ENCODE measurements at regions not wholly inside any gene's neighbourhood (a gene's known extent, or its start where the extent isn't known, plus 50 kb on each side); places are given as distances from the start of the nearest gene placed in this dataset.

DNA sequence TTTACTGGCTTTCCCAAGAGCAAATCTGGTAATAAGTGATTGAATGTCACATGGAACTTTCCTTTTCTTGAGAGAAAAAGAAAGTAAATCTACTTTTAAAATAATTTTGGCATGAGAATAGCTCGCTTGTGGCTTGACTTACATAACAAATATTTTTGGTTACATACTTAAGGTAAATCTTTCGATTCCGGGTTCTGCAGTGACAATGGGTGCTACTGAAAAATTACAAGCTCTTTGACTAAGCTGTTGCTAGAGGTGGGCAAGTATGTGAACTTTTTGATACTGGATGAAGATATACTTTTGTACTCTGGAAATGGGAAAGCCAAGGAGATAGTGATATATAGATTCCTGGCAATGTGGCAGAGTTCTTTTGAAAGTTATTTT is 51.9 kb upstream of the OTOL1 start:
- Histone ChIP-seq H3K36me3 (ENCODE audit: low read depth, low read length) (no peaks in the 10 kb centered on the region), H3K4me1 (ENCODE audit: insufficient read depth, low read length) (peaks cover 22% of the 10 kb centered on the region), H3K9ac (ENCODE audit: low read length) (no peak overlapping the region), H2AFZ (ENCODE audit: low read length) (no peak overlapping the region), H3K9me2 (replicated peaks; ENCODE audit: low read length) (no peaks in the 10 kb centered on the region), H3K4me2 (ENCODE audit: low read length) (peak overlapping the region; percentile 32), H3K27me3 (ENCODE audit: low read length) (no peaks in the 10 kb centered on the region), H4K20me1 (ENCODE audit: low read length) (no peaks in the 10 kb centered on the region), H3K9me3 (ENCODE audit: low read length) (no peaks in the 10 kb centered on the region), H3K27ac (ENCODE audit: low read length) (peak overlapping the region; percentile 66), H3K79me2 (ENCODE audit: low read length) (no peaks in the 10 kb centered on the region), H3F3A (ENCODE audit: low read length, unreplicated experiment) (no peaks in the 10 kb centered on the region), H3K4me3 (ENCODE audit: low read length) (no peak overlapping the region; the same call in 1 of the 2 replicates)
- ATAC-seq (no peak), DNase-seq (peak; percentile 30)
- CTCF ChIA-PET = no interaction called here
- TF ChIP-seq EZH2 (IDR thresholded peaks at IDR 0.05; ENCODE audit: low read length, unreplicated experiment) (no peak), EZH2phosphoT487 (IDR thresholded peaks at IDR 0.05; ENCODE audit: borderline replicate concordance, low read length) (no peak)
- TF ChIP-seq, protein P1, sequence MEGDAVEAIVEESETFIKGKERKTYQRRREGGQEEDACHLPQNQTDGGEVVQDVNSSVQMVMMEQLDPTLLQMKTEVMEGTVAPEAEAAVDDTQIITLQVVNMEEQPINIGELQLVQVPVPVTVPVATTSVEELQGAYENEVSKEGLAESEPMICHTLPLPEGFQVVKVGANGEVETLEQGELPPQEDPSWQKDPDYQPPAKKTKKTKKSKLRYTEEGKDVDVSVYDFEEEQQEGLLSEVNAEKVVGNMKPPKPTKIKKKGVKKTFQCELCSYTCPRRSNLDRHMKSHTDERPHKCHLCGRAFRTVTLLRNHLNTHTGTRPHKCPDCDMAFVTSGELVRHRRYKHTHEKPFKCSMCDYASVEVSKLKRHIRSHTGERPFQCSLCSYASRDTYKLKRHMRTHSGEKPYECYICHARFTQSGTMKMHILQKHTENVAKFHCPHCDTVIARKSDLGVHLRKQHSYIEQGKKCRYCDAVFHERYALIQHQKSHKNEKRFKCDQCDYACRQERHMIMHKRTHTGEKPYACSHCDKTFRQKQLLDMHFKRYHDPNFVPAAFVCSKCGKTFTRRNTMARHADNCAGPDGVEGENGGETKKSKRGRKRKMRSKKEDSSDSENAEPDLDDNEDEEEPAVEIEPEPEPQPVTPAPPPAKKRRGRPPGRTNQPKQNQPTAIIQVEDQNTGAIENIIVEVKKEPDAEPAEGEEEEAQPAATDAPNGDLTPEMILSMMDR (conservative IDR thresholded peaks at IDR 0.05; ENCODE audit: low read depth, low read length) = no peak
- no TSS peak for BruUV-seq (replicated peaks)
- intact Hi-C loops (cut with micrococcal nuclease) = loop anchor here (1.0 to 5.0 kb wide), 2 partner anchors 56 to 113 kb away; no protein-coding TSS in a partner anchor
- POLR2A ChIA-PET (ENCODE audit: unreplicated experiment) = no interaction called here

- intact Hi-C loops (cut with micrococcal nuclease) = loop anchor here (1.0 to 5.0 kb wide), 2 partner anchors 56 to 113 kb away; no protein-coding TSS in a partner anchor
- Histone ChIP-seq H3K9me2 (replicated peaks; ENCODE audit: low read length) (no peaks in the 10 kb centered on the region), H3F3A (ENCODE audit: low read length, unreplicated experiment) (no peaks in the 10 kb centered on the region), H3K79me2 (ENCODE audit: low read length) (no peaks in the 10 kb centered on the region), H3K4me1 (ENCODE audit: insufficient read depth, low read length) (peaks cover 22% of the 10 kb centered on the region), H3K4me2 (ENCODE audit: low read length) (peak overlapping the region; percentile 32), H3K27me3 (ENCODE audit: low read length) (no peaks in the 10 kb centered on the region), H3K36me3 (ENCODE audit: low read depth, low read length) (no peaks in the 10 kb centered on the region), H3K4me3 (ENCODE audit: low read length) (no peak overlapping the region; the same call in 1 of the 2 replicates), H2AFZ (ENCODE audit: low read length) (no peak overlapping the region; the same call in 1 of the 2 replicates), H3K27ac (ENCODE audit: low read length) (peak overlapping the region; percentile 66), H4K20me1 (ENCODE audit: low read length) (no peaks in the 10 kb centered on the region), H3K9ac (ENCODE audit: low read length) (peak overlapping the region; percentile 4; the same call in 1 of the 2 replicates), H3K9me3 (ENCODE audit: low read length) (no peaks in the 10 kb centered on the region)
- ChIA-PET POLR2A (ENCODE audit: unreplicated experiment) (no interaction called here), CTCF (no interaction called here)
- no TSS peak for BruUV-seq (replicated peaks)
- DNase-seq (peak; percentile 77), ATAC-seq (peak; percentile 94)
- TF ChIP-seq EZH2 (IDR thresholded peaks at IDR 0.05; ENCODE audit: low read length, unreplicated experiment) (no peak), EZH2phosphoT487 (IDR thresholded peaks at IDR 0.05; ENCODE audit: borderline replicate concordance, low read length) (no peak)
- TF ChIP-seq, protein P1 (conservative IDR thresholded peaks at IDR 0.05; ENCODE audit: low read depth, low read length) = no peak
Observed at GRCh38 chr3:161443921-161444693, 52.5 kb upstream of the OTOL1 start.

- H3K79me2 ChIP-seq (ENCODE audit: low read length) = no peaks in the 10 kb centered on the region
- H3K9me2 ChIP-seq (replicated peaks; ENCODE audit: low read length) = no peaks in the 10 kb centered on the region
- H3K36me3 ChIP-seq (ENCODE audit: low read depth, low read length) = no peaks in the 10 kb centered on the region
- no TSS peak for BruUV-seq (replicated peaks)
- POLR2A ChIA-PET (ENCODE audit: unreplicated experiment) = no interaction called here
- no peak overlapping the region for H3K4me3 ChIP-seq (ENCODE audit: low read length)
- no peak overlapping the region for H2AFZ ChIP-seq (ENCODE audit: low read length)
- H4K20me1 ChIP-seq (ENCODE audit: low read length) = no peaks in the 10 kb centered on the region
- H3K9ac ChIP-seq (ENCODE audit: low read length) = no peak overlapping the region
- H3K4me2 ChIP-seq (ENCODE audit: low read length) = no peak overlapping the region
- H3K4me1 ChIP-seq (ENCODE audit: insufficient read depth, low read length) = no peaks in the 10 kb centered on the region
- TF ChIP-seq, protein P1 (conservative IDR thresholded peaks at IDR 0.05; ENCODE audit: low read depth, low read length) = no peak
- no peak for TF ChIP-seq EZH2 (IDR thresholded peaks at IDR 0.05; ENCODE audit: low read length, unreplicated experiment)
- no peak for TF ChIP-seq EZH2phosphoT487 (IDR thresholded peaks at IDR 0.05; ENCODE audit: borderline replicate concordance, low read length)
- no peak overlapping the region for H3K27ac ChIP-seq (ENCODE audit: low read length)
- no peak for DNase-seq
- no peak for ATAC-seq
- CTCF ChIA-PET = no interaction called here
- no peaks in the 10 kb centered on the region for H3F3A ChIP-seq (ENCODE audit: low read length, unreplicated experiment)
- H3K27me3 ChIP-seq (ENCODE audit: low read length) = no peaks in the 10 kb centered on the region
- intact Hi-C loops (cut with micrococcal nuclease) = no loop called here
- H3K9me3 ChIP-seq (ENCODE audit: low read length) = no peaks in the 10 kb centered on the region
Observed at GRCh38 chr3:161430307-161430706, 59.0 kb upstream of the SPTSSB start.

Measured in PC-3 (cell line).